ENCODE measurements at regions not wholly inside any gene's neighbourhood (a gene's known extent, or its start where the extent isn't known, plus 50 kb on each side); places are given as distances from the start of the nearest gene placed in this dataset.
"Not testable (repeated sequence)": the region's sequence is repeated elsewhere in the genome, so short reads cannot be mapped to it uniquely, and the experiment has no call there.

DNA sequence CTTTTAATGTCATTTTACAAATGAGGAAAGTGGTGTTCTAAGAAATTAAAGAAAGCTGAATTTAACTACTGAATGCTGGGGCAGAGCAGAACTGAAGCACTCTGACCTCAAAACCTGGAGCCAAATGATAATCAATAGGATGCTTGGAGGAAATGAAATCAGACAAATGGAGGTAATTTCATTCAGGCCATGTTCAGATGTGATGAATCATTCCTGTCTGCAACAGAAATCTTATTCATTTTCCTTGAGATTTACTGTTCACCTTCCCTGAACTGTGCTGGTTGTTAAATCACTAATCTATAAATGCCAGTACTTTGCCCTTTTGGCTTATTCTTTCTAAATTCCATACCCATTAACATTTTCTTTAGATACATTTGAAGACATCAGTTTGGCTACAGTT, 85.6 kb upstream of the SNX7 start:
- no peak for DNase-seq

- no peak for DNase-seq
Measured at GRCh38 chr1:98565951-98566350, 95.6 kb upstream of the SNX7 start.

DNA sequence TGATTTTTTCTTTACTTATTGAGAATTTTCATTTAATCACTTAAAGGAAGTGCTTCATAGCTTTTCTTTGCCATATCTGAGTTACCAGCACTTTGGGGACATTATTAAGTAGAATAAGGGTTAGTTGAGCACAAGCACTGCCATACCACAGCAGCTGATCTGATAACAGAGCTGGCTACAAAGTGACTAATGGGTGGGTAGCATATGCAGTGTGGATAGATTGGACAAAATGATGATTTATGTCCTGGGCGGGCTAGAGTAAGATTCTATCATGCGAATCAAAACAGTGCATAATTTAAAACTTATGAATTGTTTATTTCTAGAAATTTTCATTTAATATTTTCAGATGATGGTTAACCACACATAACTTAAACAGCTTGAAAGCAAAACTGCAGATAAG, 102.2 kb upstream of the SNX7 start:
- no peak for DNase-seq

DNA sequence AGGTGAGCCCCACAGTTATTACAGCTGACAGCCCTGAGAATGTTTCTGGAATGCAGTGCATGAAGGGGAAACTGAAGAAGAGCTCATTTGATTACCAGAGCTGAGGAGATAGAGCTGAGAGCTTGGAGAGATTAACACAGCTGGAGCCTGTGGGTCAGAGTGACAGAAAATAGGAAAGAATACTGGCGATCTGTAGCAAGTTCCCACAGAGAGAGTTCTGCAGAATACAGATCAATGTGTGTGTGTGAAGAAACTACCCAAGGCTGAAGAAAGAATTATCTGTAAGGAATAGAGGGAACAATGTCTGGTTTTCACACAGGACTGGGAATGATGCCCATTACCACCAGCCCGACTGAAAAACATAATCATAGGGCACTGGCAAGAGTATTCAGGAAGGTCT, 103.6 kb upstream of the SNX7 start:
- DNase-seq, result no peak

- no peak for DNase-seq
Measured at GRCh38 chr1:98556521-98557158, 104.9 kb upstream of the SNX7 start.

DNA sequence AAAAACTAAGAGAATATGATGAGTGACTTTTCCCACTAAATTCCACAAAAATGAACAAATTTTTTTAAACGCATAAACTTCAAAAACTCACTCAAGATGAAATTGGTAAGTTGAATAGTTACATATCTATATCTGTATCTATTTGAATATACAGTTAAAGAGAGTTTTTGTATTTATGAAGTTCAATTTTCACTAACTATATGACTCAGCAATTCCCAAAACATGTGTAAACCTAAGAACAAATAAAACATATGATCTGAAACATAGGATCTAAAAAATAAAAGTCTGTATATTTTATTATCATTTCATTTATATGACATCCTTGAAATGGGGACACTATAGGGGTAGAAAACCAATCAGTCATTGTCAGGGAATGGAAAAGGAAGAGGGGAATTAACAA, 105.7 kb upstream of the SNX7 start:
- DNase-seq, result no peak

DNA sequence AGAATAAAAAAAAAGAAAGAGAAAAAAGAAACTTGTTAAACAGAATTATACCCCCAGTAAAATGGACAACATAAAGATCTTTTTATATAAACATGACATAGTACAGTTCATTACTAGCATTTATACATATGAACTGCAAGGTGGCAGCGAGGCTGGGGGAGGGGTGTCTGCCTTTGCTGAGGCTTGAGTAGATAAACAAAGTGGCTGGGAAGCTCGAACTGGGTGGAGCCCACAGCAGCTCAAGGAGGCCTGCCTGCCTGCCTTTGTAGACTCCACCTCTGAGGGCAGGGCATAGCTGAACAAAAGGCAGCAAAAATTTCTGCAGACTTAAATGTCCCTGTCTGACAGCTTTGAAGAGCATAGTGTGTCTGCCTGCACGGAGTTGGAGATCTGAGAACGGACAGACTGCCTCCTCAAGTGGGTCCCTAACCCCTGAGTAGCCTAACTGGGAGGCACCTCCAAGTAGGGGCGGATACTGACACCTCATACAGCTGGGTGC, 108.9 kb upstream of the SNX7 start:
- not testable (repeated sequence) for DNase-seq

GRCh38 chr1:98550076-98550475, 111.4 kb upstream of the SNX7 start:
- DNase-seq, result no peak

DNA sequence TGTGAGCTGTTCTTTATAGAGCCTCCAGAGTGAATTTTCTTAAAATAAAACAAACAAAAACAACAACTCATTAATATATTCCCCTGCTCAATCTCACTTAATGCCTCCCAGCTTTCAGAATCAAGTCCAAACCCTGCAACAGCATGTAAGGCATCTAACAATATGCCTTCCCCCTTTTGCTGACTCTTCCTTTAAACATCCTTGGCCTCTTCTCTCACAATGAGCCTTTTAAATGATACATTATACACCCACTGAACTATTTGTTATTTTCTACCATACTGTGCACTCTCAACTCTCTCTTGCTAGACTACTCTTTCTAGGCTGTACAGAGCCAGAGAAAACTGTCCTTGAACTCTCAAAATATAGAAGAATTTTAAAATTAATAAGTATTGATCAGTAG, 115.2 kb upstream of the SNX7 start:
- DNase-seq, result no peak

GRCh38 chr1:98538106-98538505, 123.4 kb upstream of the SNX7 start:
- DNase-seq, result no peak

GRCh38 chr1:98523256-98523655, 138.3 kb upstream of the SNX7 start:
- no peak for DNase-seq

DNA sequence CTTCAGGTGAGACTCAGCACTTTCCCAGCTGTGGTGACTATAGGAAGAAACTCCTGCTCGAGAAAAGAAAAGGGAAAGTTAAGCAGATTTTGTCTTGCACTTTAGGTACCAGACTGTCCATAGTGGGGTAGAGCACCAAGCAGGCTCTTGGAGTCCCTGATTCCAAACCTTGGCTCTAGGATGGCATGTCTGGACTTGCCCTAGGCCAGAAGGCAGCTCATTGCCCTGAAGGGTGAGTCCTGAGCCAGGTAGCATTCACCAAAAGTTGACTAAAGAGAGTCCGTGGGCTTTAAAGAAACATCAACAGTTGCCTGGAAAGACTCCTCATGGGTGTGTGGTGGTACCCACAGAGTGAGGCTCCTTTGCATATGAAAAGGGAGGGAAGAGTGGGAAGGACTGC, 145.2 kb upstream of the SNX7 start:
- no peak for DNase-seq

DNA sequence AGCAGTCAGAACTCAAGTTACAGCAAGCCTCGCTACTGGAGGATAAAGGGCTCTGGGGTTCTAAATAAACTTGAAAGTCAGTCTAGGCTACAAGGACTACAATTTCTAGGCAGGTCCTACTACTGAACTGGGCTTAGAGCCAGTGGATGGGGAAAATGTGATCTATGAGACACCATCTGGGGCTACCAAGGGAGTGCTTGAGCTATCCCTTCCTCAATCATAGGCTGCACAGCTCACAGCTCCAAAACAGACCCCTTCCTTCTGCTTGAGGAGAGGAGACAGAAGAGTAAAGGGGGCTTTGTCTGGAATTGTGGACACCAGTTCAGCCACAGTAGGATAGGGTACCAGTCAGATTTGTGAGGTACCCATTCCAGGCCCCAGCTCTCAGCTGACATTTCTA, 145.8 kb upstream of the SNX7 start:
- no peak for DNase-seq

GRCh38 chr1:98512216-98512615, 149.3 kb upstream of the SNX7 start:
- not testable (repeated sequence) for DNase-seq

- DNase-seq, result no peak
Measured at GRCh38 chr1:98503771-98504170, 157.8 kb upstream of the SNX7 start.

DNA sequence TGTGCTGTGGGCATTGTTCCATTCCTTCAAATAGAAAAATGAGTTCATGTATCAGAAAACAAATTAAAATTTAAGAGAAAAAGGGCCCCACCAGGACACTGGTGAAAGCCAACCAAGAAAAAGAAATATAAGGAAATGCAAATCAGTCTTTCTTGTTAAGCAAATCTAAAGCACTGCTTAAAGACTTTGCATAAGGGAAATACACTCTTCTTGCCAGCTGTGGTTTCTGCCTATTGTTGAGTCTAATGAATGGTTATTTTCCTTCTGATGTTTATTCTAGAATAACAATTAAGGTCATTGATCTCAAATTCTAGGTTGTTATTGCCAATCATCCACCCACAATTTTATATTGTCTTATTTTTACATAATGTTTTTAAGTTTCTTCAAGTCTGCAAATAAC, 158.6 kb upstream of the SNX7 start:
- no peak for DNase-seq

GRCh38 chr1:98500324-98500723, 161.2 kb upstream of the SNX7 start:
- DNase-seq, result no peak

GRCh38 chr1:98498651-98499050, 162.9 kb upstream of the SNX7 start:
- no peak for DNase-seq

- no peak for DNase-seq
Measured at GRCh38 chr1:98497497-98497896, 164.0 kb upstream of the SNX7 start.

DNA sequence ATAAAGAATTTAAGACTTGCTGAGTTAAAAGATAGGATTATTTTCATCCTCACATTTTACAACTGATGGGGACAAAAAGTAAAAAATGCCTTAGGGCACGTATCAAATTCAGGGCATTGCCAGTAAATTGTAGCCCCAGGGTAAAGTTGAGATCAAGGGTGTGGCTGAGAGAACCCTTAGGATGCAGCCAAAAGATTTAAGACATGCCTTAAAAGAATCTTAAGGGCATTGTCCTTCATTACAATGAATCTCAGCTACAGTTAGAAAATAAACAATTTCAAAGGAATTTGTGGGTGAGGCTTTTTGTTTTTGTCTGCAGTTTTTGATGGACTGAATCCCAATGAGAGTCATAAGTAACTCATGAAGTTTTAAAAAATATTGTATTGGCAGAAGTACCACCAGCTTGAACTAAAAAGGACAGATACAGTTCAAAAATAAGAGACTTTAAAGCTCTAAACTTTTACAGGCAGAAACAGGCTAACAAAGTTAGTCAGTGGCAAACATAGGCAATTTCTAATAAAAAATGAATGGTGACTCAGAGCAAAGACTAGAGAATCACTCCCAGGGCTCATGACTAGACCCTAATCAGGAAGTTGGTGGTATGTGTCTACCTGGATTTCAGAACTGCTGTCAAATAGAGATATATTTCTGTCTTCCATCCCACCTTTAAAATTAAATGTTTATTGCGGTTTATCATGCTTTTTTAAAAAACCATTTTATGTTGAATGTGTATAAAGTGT, 165.1 kb upstream of the SNX7 start:
- no peak for DNase-seq

GRCh38 chr1:98493469-98493868, 168.1 kb upstream of the SNX7 start:
- DNase-seq, result no peak

DNA sequence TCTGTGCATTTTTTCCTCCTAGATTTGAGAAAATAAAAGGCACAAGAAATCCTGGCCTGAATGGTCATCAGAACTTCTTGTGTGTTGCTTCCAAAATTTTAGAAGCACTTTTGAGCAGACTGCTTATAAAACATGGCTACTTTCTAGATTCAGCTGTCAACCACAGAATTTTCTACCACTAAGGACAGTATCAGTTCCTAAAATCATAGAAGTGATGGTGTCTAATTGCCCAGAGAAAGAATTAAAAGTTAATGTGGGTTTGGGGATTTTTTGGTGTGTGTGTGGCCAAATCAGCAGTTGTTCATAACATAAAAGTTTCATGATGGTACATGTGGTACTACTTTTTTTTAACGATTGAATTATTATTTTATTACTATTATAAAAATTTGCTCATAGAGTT, 171.4 kb upstream of the SNX7 start:
- no peak for DNase-seq

- no peak for DNase-seq
Measured at GRCh38 chr1:98487620-98488019, 173.9 kb upstream of the SNX7 start.

GRCh38 chr1:98482611-98483010, 178.9 kb upstream of the SNX7 start:
- DNase-seq, result no peak

- DNase-seq, result no peak
Measured at GRCh38 chr1:98480271-98480670, 181.2 kb upstream of the SNX7 start.
